HTR-8/SVneo (cell line): ENCODE measurements at regions not wholly inside any gene's neighbourhood (a gene's known extent, or its start where the extent isn't known, plus 50 kb on each side); places are given as distances from the start of the nearest gene placed in this dataset.
"Not testable (repeated sequence)": the region's sequence is repeated elsewhere in the genome, so short reads cannot be mapped to it uniquely, and the experiment has no call there.

Source experiments
- DNase-seq: peaks from one replicate; pipeline ENCODE4 v3.0.0; 2011; ENCODE audit warnings: low spot score, mixed read lengths; ENCODE audit not compliant: insufficient read length
- FAIRE-seq: peaks from 2 replicates; lab custom pipeline; 2011; peaks lifted over from hg19 to GRCh38; lab: Jason Lieb, UNC

GRCh38 chr5:89542736-89543135 lies 659.8 kb upstream of the MEF2C start:
- FAIRE-seq (no peak), DNase-seq (no peak)

GRCh38 chr5:89537800-89538199 lies 654.8 kb upstream of the MEF2C start:
- FAIRE-seq: no peak
- no peak for DNase-seq

DNA sequence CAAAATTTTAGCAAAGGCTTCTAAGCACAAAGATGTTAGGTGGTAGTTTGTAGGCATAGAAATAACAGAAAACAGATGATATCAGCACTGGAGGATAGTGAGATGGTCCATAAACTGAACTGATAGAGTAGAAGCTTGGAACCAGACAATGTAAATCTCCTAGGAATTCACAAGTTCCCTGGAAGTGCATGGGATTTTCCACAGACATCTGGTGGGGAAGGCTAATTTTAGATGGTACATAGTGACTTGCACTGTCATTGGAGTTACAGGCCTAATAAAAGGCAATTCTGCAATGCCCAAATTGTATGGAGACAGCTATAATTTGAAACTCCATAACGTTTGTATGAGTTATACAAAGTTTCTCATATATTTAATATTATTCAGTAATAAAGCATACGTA lies 653.0 kb upstream of the MEF2C start:
- no peak for FAIRE-seq
- DNase-seq: no peak

- FAIRE-seq: no peak
- no peak for DNase-seq
Measured at GRCh38 chr5:89535411-89535810, 652.4 kb upstream of the MEF2C start.

DNA sequence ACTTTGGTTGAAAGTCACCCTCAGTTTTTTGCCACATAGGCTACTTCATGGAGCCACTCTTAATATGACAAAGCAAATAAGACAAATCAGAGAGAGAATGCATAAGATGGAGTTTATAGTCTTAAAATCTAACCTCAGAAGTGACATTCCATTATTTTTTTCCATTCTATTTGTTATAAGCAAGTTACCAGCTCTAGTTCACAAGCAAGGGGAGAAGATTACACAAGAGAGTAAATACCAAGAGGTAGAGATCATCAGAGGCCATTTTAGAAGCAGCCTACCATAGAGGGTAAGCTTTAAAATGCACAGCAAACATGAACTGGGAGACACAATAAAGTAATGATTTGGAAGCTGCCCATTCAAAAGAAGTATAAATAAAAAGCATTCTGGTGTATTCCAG lies 651.3 kb upstream of the MEF2C start:
- no peak for FAIRE-seq
- DNase-seq: no peak

DNA sequence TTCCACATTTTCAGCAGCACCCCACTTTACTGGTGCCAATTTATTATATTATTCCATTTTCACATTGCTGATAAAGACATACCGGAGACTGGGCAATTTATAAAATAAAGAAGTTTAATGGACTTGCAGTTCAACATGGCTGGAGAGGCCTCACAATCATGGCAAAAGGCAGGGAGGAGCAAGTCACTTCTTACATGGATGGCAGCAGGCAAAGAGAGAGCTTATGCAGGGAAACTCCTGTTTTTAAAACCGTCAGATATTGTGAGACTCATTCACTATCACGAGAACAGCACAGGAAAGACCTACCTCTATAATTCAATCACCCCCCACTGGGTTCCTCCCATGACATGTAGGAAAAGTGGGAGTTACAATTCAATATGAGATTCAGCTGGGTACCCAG lies 641.8 kb upstream of the MEF2C start:
- FAIRE-seq: no peak
- DNase-seq: no peak

DNA sequence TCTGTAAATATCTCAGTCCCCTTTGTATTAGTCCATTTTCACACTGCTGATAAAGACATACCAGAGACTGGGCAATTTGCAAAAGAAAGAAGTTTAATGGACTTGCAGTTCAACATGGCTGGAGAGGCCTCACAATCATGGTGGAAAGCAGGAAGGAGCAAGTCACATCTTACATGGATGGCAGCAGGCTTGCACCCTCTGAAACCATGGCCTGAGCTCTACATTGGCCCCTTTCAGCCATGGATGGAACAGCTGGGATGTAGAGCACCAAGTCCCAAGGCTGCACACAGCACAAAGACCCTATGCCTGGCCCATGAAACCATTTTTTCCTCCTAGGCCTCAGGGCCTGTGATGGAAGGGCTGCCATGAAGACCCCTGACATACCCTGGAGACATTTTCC lies 640.9 kb upstream of the MEF2C start:
- not testable (repeated sequence) for DNase-seq, FAIRE-seq

- FAIRE-seq (no peak), DNase-seq (no peak)
Measured at GRCh38 chr5:89520771-89521170, 637.8 kb upstream of the MEF2C start.

- no peak for FAIRE-seq
- no peak for DNase-seq
Measured at GRCh38 chr5:89513299-89514044, 630.5 kb upstream of the MEF2C start.

DNA sequence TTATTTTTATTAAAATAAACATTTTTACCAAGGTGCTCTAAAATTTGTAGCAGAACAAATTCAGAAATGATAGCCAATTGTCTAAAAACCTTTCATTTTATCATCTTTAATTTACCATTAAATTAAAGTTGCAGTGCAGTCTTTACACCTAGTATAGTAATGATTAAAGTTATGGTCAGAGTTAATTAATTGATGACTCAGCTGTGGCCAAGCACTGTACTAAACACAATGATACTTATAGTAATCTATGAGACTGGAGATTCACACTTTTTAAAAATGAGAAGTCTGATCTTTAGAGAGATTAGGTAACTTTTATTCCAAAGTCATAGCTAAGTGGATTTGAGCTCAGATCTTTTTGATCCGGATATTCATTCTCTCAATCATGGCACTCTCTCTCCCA lies 621.1 kb upstream of the MEF2C start:
- FAIRE-seq (no peak), DNase-seq (no peak)

DNA sequence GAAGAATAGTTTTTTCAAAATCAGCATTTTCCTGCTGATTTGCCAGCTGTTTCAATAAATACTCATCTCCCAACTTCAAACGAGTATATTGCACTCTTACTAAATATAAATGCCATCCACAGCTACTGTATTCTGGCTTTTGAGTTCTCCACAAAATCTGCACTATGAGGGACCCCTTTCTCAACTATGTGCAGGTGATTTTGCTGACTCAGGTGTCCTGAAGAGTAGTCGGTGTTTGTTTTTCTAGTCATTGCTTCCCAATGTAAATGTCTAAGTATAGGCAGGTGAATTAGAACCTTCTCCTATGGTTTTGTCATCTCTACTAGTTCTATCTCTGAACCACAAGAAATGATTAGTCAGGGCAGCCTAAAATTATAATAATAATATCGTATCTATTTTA lies 616.8 kb upstream of the MEF2C start:
- DNase-seq (no peak), FAIRE-seq (no peak)

DNA sequence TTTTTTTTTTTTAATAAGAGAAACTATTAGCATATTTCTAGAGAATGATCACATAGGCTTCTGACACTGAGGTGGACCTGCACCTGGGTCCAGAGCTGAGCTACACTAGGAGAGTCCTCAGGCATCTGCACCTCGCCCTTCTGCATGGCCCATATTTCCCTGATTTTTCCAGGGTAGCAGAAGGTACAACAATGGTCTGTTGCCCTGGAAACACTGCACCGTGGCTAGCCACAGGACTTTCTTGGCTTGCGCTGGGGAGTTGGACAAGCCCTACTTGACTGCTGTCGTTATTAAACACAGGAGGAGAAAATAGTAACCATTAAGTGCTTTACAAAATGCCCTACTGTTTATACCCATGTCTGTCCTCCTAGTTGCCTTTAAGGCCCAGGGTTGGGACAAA lies 615.7 kb upstream of the MEF2C start:
- no peak for FAIRE-seq
- DNase-seq: no peak

DNA sequence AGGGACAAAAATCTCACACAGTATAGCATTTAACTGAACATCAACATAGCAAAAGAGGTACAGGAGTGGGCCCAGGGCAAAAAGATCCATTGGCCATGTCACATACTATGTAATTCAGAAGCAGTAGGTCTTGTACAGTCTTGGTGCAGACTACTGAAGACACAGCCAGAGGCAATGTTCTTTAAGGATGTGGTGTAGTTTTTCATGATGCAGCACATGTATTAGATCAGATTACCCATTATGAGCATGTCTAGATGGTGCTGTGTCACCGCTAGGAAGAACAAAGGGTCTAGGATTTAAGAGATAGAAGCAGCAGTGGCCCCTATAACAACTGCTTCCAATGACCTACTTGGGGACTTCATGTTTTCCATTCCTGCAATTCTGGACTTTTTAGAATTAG lies 610.4 kb upstream of the MEF2C start:
- DNase-seq (no peak), FAIRE-seq (no peak)

- DNase-seq: no peak
- no peak for FAIRE-seq
Measured at GRCh38 chr5:89484962-89485361, 602.0 kb upstream of the MEF2C start.

GRCh38 chr5:89480406-89481007 lies 597.5 kb upstream of the MEF2C start:
- DNase-seq: no peak
- FAIRE-seq: no peak

GRCh38 chr5:89478851-89479250 lies 595.9 kb upstream of the MEF2C start:
- FAIRE-seq (no peak), DNase-seq (no peak)

GRCh38 chr5:89473196-89473595 lies 590.2 kb upstream of the MEF2C start:
- DNase-seq (no peak), FAIRE-seq (no peak)

GRCh38 chr5:89471541-89471940 lies 588.6 kb upstream of the MEF2C start:
- DNase-seq (no peak), FAIRE-seq (no peak)

GRCh38 chr5:89471115-89471514 lies 588.1 kb upstream of the MEF2C start:
- DNase-seq: no peak
- FAIRE-seq: no peak

GRCh38 chr5:89470658-89471057 lies 587.7 kb upstream of the MEF2C start:
- FAIRE-seq (no peak), DNase-seq (no peak)

GRCh38 chr5:89458332-89458656 lies 575.3 kb upstream of the MEF2C start:
- FAIRE-seq (no peak), DNase-seq (no peak)
